ENCODE measurements at regions not wholly inside any gene's neighbourhood (a gene's known extent, or its start where the extent isn't known, plus 50 kb on each side); places are given as distances from the start of the nearest gene placed in this dataset.
A peak's percentile ranks its signal among the peaks of the same experiment; 100 is the strongest.

DNA sequence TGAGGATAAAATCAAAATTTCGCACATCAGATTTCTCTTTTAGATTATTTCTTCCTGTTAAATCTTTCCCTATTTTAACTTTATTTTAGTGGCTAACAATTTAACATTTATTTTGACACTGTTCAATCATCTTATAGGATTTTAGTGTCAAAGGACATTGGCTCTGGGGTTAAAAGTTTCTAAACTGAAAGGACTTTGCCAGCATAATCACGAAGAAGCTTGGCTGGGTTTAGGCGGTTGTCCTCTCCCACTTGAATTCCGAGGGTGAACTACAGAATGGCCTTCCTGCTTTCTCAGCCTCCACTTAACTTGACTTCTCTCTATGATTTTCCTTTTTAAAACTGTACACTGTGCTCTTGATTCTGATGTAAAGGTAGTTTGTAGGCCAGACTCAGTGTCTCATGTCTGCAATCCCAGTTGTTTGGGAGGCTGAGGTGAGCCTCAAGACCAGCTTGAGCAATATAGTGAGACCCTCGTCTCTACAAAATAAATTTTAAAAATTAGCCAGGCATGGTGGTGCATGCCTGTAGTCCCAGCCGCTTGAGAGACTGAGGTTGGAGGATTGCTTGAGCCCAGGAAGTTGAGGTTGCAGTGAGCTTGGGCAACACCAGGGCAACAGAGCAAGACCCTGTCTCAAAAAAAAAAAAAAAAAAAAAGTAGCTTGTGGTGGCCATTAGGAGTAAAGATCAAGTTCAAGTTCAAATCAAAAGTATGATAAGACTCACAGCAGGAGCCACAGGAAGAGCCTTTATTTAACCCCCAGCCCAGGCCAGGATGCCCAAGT, 54.8 kb upstream of the KATNAL1 start:
- Histone ChIP-seq H3K4me1 (replicated peaks in 1 of 2; ENCODE audit: control insufficient read depth in 2 of 2, insufficient read depth in 2 of 2, low read length in 2 of 2) (peaks cover 10 to 19% of the 10 kb centered on the region in 2 experiments), H3K4me2 (ENCODE audit: insufficient read depth, low read length) (peak overlapping the region; percentile 33; the same call in 1 of the 2 replicates), H3K27ac (ENCODE audit: extremely low read depth, low read depth, low read length) (no peak overlapping the region), H3K4me3 (no peak overlapping the region), H3K9me1 (ENCODE audit: control insufficient read depth, insufficient read depth, low read length) (no peaks in the 10 kb centered on the region), H3K27me3 (ENCODE audit: control insufficient read depth in 2 of 2, insufficient read depth in 2 of 2, low read length in 2 of 2) (no peaks in the 10 kb centered on the region; a peak in 1 of 5 replicates), H4K20me1 (replicated peaks; ENCODE audit: control insufficient read depth, insufficient read depth, low read length) (no peaks in the 10 kb centered on the region), H3K79me2 (ENCODE audit: control insufficient read depth, insufficient read depth, low read length) (no peaks in the 10 kb centered on the region), H2AFZ (ENCODE audit: low read depth, low read length) (no peak overlapping the region), H3K36me3 (ENCODE audit: control insufficient read depth, insufficient read depth, low read length) (no peaks in the 10 kb centered on the region), H3K9me3 (replicated peaks; ENCODE audit: control insufficient read depth, insufficient read depth, low read depth, low read length) (no peaks in the 10 kb centered on the region), H3K9ac (ENCODE audit: insufficient read depth in 1 of 2, low read depth in 2 of 2, low read length in 2 of 2) (no peak overlapping the region)
- POLR2A ChIA-PET: interaction anchor here (0.6 to 1.0 kb wide), 5 partner anchors 12 to 664 kb away, joined by 3 to 4 read pairs (median 3); partner anchors contain the start of gene KATNAL1
- CTCF ChIA-PET (ENCODE audit: low intra/inter-chr PET ratio): no interaction called here
- FAIRE-seq: no peak
- no TSS peak for BruUV-seq (replicated peaks)
- intact Hi-C loops (cut with micrococcal nuclease) (no loop called here), in situ Hi-C loops (cut with MboI) (no loop called here)
- DNase-seq (ENCODE audit: extremely low read depth in 1 of 4, low spot score in 3 of 4): no peak
- TF ChIP-seq HEY1 (CRISPR knock-in tag; IDR thresholded peaks at IDR 0.05; ENCODE audit: borderline replicate concordance) (no peak), ZNF57 (CRISPR knock-in tag; IDR thresholded peaks at IDR 0.05) (no peak), TEAD1 (CRISPR knock-in tag; IDR thresholded peaks at IDR 0.05) (no peak), ZNF778 (CRISPR knock-in tag; IDR thresholded peaks at IDR 0.05) (no peak), RBM34 (IDR thresholded peaks at IDR 0.05; ENCODE audit: borderline replicate concordance, insufficient read depth, low read length) (no peak), EP300 (IDR thresholded peaks at IDR 0.05; ENCODE audit: low read length) (no peak), POLR2H (tag; IDR thresholded peaks at IDR 0.05; ENCODE audit: low read depth) (no peak), NCOA6 (IDR thresholded peaks at IDR 0.05) (no peak), DMBX1 (CRISPR knock-in tag; IDR thresholded peaks at IDR 0.05; ENCODE audit: borderline replicate concordance) (no peak), ZNF24 (IDR thresholded peaks at IDR 0.05) (no peak), RCOR1 (IDR thresholded peaks at IDR 0.05; ENCODE audit: borderline replicate concordance in 1 of 2, low read depth in 2 of 2, low read length in 2 of 2) (no peak), HMGN3 (IDR thresholded peaks at IDR 0.05; ENCODE audit: borderline replicate concordance, extremely low read depth, insufficient read length, low read depth, low read length) (no peak), ZKSCAN8 (CRISPR knock-in tag; IDR thresholded peaks at IDR 0.05) (no peak), CEBPG (CRISPR knock-in tag; IDR thresholded peaks at IDR 0.05) (no peak), CEBPG (tag; conservative IDR thresholded peaks at IDR 0.05 in 1 of 2, IDR thresholded peaks at IDR 0.05 in 1 of 2) (no peak)
- TF ChIP-seq, protein P1, sequence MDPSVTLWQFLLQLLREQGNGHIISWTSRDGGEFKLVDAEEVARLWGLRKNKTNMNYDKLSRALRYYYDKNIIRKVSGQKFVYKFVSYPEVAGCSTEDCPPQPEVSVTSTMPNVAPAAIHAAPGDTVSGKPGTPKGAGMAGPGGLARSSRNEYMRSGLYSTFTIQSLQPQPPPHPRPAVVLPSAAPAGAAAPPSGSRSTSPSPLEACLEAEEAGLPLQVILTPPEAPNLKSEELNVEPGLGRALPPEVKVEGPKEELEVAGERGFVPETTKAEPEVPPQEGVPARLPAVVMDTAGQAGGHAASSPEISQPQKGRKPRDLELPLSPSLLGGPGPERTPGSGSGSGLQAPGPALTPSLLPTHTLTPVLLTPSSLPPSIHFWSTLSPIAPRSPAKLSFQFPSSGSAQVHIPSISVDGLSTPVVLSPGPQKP (CRISPR knock-in tag; IDR thresholded peaks at IDR 0.05): no peak
- 69% methylated on average over 6 of the region's 6 CpGs for WGBS (ENCODE audit: insufficient coverage, low coverage, missing lambda C conversion rate)
- ATAC-seq: no peak
